K562 (cell line): ENCODE measurements at regions not wholly inside any gene's neighbourhood (a gene's known extent, or its start where the extent isn't known, plus 50 kb on each side); places are given as distances from the start of the nearest gene placed in this dataset.

Source experiments
- CLOCK ChIP-seq: fragments of 250-450 bp; sonication (Bioruptor Pico); IDR thresholded peaks from 2 replicates; pipeline ENCODE4 v1.4.0; 2020; ENCODE audit warnings: mild to moderate bottlenecking, moderate library complexity, borderline replicate concordance
- FOXO4 ChIP-seq: fragments of 450-650 bp; formaldehyde crosslinking; IDR thresholded peaks from 2 replicates; pipeline ENCODE4 v1.4.0; 2020; ENCODE audit warnings: mild to moderate bottlenecking, moderate library complexity
- KLF1 ChIP-seq: fragments of 450-650 bp; IDR thresholded peaks from 2 replicates; pipeline ENCODE4 v1.6.1; 2016; ENCODE audit warnings: missing genetic modification characterization, missing compliant biosample characterization
- PCBP2 ChIP-seq: fragments of 200-400 bp; formaldehyde crosslinking; IDR thresholded peaks from 2 replicates; pipeline ENCODE4 v1.6.1; 2018; ENCODE audit warnings: low read length, low read depth, mild to moderate bottlenecking, moderate library complexity; ENCODE audit not compliant: poor library complexity, severe bottlenecking
- RFX1 ChIP-seq: fragments of 450-650 bp; IDR thresholded peaks from 2 replicates; pipeline ENCODE4 v1.6.1; 2016; ENCODE audit warnings: mild to moderate bottlenecking, moderate library complexity
- SIN3A ChIP-seq, 2 experiments: fragments of 150-350 bp in 1 of 2; IDR thresholded peaks; 2 replicates each; pipeline ENCODE4 v1.6.1; 2011 to 2016; ENCODE audit warnings: borderline replicate concordance in 2 of 2, low read depth in 2 of 2, low read length in 2 of 2, mild to moderate bottlenecking in 2 of 2, moderate library complexity in 2 of 2; ENCODE audit not compliant: control insufficient read depth in 1 of 2
- SIRT6 ChIP-seq: IDR thresholded peaks from one replicate; pipeline ENCODE4 v1.6.1; 2012; ENCODE audit warnings: low read depth, mild to moderate bottlenecking, control low read depth, inconsistent platforms, low read length, moderate library complexity
- SMC3 ChIP-seq: conservative IDR thresholded peaks from 2 replicates; pipeline ENCODE4 v1.6.1; 2011; ENCODE audit warnings: low read depth, low read length, improper control_type of control experiment; ENCODE audit not compliant: insufficient read depth
- WHSC1 ChIP-seq: IDR thresholded peaks from one replicate; pipeline ENCODE4 v1.6.1; 2012; ENCODE audit warnings: low read length, control low read depth, inconsistent platforms
- YY1 ChIP-seq, 3 experiments: IDR thresholded peaks; 2 replicates each; pipeline ENCODE4 v1.6.1; 2011; ENCODE audit warnings: low read length in 2 of 3, mild to moderate bottlenecking in 2 of 3, moderate library complexity in 2 of 3, borderline replicate concordance in 1 of 3, control low read depth in 1 of 3, low read depth in 1 of 3; ENCODE audit not compliant: insufficient read depth in 3 of 3, insufficient replicate concordance in 2 of 3, control insufficient read depth in 1 of 3, insufficient read length in 1 of 3; ENCODE audit errors: extremely low read depth in 1 of 3
- ZBTB8A ChIP-seq: fragments of 450-650 bp; IDR thresholded peaks from 2 replicates; pipeline ENCODE4 v1.6.1; 2018; ENCODE audit warnings: mild to moderate bottlenecking, moderate library complexity; ENCODE audit not compliant: partially characterized antibody
- ZNF354B ChIP-seq: fragments of 250-450 bp; sonication (Bioruptor Pico); IDR thresholded peaks from 2 replicates; pipeline ENCODE4 v1.4.0; 2020
- ZNF696 ChIP-seq: fragments of 250-450 bp; sonication (Bioruptor Pico); conservative IDR thresholded peaks from 2 replicates; pipeline ENCODE4 v1.4.0; 2020; ENCODE audit warnings: mild to moderate bottlenecking, moderate library complexity
- TF ChIP-seq, protein P1 (sequence below), 3 experiments: IDR thresholded peaks in 2 of 3; conservative IDR thresholded peaks in 1 of 3; 2 replicates each; pipeline ENCODE4 v1.5.1; 2011 to 2012; ENCODE audit warnings: low read length in 3 of 3, mild to moderate bottlenecking in 3 of 3, control low read depth in 2 of 3, improper control_type of control experiment in 1 of 3, inconsistent platforms in 1 of 3, low read depth in 1 of 3, mixed read lengths in 1 of 3, moderate library complexity in 1 of 3; ENCODE audit not compliant: insufficient read depth in 2 of 3

GRCh38 chr20:51966296-51966971, 164.1 kb upstream of the SALL4 start (continued):
- TF ChIP-seq SIN3A (IDR thresholded peaks at IDR 0.05; ENCODE audit: borderline replicate concordance in 2 of 2, control insufficient read depth in 1 of 2, low read depth in 2 of 2, low read length in 2 of 2) (no peak), KLF1 (tag) (no peak), FOXO4 (CRISPR knock-in tag) (no peak), ZNF354B (no peak), RFX1 (no peak), PCBP2 (no peak), ZBTB8A (no peak), YY1 (IDR thresholded peaks at IDR 0.05; ENCODE audit: borderline replicate concordance in 1 of 3, control insufficient read depth in 1 of 3, extremely low read depth in 1 of 3, insufficient read depth in 3 of 3, insufficient read length in 1 of 3, insufficient replicate concordance in 2 of 3, low read depth in 1 of 3, low read length in 2 of 3) (no peak), SIRT6 (no peak), WHSC1 (no peak), ZNF696 (CRISPR knock-in tag) (no peak), SMC3 (0 out of 2 replicates have a peak, but pooled peaks have one; percentile 13), CLOCK (no peak)
- TF ChIP-seq, protein P1, sequence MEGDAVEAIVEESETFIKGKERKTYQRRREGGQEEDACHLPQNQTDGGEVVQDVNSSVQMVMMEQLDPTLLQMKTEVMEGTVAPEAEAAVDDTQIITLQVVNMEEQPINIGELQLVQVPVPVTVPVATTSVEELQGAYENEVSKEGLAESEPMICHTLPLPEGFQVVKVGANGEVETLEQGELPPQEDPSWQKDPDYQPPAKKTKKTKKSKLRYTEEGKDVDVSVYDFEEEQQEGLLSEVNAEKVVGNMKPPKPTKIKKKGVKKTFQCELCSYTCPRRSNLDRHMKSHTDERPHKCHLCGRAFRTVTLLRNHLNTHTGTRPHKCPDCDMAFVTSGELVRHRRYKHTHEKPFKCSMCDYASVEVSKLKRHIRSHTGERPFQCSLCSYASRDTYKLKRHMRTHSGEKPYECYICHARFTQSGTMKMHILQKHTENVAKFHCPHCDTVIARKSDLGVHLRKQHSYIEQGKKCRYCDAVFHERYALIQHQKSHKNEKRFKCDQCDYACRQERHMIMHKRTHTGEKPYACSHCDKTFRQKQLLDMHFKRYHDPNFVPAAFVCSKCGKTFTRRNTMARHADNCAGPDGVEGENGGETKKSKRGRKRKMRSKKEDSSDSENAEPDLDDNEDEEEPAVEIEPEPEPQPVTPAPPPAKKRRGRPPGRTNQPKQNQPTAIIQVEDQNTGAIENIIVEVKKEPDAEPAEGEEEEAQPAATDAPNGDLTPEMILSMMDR (IDR thresholded peaks at IDR 0.05 in 2 of 3, conservative IDR thresholded peaks at IDR 0.05 in 1 of 3; ENCODE audit: insufficient read depth in 2 of 3, low read depth in 1 of 3, low read length in 3 of 3): peak; percentile 53 to 67 (median 64); a peak in 5 of 6 replicates
